Glomerular visceral epithelial cell (primary cell): ENCODE measurements at regions not wholly inside any gene's neighbourhood (a gene's known extent, or its start where the extent isn't known, plus 50 kb on each side); places are given as distances from the start of the nearest gene placed in this dataset.

Experiments used
- DNase-seq: peaks from one replicate; pipeline ENCODE4 v3.0.0-alpha.2; 2016; ENCODE audit errors: extremely low spot score

DNA sequence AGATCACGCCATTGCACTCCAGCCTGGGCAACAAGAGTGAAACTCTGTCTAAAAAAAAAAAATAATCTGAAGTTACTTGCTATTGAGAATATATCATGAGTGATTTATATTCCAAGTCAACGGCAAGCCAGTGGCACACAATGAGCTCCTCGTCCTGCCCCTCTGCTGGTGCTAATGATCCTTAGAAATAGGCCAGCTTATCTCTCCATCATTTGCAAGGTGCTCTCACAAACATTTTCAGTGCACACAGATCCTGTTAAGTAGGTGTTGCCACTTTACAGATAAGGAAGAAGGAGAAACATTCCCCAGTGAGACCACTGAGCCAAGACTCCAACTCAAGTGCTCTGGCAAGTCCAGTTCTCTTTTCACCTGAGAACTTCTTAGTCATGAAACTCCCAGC is 91.3 kb upstream of the GPR45 start:
- no peak for DNase-seq

DNA sequence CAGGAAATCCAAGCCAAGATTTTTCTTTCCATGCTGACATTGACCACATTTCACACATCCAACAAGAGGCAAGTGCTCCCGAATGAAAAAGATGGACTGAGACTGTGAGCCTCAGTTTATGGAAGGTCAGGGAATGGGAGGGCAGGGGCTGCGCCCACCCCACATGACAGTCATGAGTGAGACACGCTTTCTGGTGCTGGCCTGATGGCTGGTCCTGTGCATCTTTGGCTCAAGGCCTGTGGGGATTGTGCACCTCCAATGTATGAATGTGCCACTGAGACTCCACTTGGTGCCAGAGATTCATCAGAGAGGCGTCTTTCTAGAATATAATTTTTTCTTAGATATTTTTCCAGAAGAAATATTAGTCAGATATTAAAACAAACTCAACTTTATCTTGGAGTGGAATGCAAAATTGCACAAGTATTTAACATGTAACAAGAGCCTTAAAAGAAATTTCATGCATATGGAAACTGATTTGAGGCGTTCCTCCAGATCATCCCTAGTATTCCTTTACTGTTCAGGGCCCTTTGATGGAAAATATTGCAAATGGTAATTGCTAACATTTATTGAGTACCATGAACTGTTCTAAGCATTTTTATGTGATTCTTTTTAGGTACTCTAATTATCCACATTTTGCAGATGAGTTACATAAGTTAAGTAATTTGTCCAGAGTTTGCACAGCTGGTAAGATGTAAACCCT is 87.3 kb upstream of the GPR45 start:
- no peak for DNase-seq

DNA sequence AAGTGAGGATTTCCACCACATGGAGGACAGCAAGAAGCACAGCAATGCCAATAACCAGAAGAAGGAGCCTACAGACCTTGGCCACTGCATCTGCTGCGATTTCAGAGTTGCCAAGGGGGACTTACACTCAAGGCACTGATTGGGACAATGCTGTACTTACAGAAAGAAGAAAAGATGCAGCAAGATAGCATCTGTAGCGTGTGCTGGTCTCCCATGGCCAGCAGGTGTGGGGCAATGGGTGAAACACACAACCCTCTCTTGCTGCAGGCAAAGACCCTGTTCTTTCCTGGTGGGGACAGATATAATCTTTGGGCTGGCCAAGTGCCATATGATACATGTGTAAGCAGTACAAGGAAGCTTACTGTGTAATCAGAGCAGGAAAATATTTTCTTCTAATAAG is 85.4 kb upstream of the GPR45 start:
- no peak for DNase-seq

DNA sequence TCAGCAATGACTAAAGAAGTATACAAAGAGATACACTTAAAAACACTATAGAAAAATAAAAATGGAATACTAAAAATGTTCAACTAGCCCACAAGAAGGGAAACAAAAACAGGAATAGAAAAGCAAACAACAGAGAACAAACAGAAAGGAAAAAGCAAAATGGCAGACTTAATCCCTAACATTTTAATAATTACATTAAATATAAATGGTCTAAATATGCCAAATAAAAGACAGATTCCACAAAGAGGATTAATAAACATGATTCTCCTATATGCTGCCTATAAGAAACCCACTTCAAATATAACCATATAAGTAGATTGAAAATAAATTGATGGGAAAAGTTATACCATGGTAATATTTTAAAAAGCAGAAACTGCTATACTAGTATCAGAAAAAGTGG is 83.5 kb upstream of the GPR45 start:
- DNase-seq = no peak

DNA sequence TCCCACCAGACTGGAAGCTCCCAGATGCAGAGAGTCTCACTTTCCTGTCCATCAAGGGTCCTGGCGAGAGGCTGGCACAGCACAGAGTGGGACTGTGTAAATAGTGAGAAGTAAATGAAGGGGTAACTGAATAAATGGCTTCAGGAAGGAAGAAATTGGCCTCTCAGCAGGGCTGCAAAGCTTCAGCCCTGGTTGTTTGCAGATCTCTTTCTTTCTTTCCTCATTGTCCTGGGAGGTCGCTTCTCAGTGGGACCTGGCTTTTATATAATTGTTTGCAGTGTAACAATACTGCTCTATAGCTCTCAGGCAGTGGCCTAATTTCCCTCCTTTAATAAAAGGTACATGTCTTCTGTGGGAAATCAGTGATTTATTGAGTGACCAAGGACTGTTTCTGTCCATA is 74.9 kb upstream of the GPR45 start:
- no peak for DNase-seq

DNA sequence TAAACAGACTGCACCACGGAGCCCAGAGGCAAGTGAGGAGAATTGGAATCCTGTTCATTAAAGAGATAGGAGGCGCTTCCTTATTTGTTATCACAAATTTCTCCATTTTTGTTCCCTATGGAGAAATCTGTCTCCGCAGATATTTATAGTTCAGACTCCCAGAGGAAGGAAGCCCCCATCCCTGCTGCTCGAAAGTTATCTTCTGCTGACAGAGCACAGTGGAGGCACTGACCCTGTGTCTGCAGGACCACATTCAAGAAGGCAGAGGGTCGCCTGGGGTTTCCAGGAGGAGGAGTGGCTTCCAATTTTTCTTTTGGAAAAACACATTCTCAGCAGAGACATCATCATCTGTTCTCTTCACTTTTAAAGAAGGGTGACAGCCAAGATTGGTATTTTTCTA is 73.0 kb upstream of the GPR45 start:
- DNase-seq = no peak

DNA sequence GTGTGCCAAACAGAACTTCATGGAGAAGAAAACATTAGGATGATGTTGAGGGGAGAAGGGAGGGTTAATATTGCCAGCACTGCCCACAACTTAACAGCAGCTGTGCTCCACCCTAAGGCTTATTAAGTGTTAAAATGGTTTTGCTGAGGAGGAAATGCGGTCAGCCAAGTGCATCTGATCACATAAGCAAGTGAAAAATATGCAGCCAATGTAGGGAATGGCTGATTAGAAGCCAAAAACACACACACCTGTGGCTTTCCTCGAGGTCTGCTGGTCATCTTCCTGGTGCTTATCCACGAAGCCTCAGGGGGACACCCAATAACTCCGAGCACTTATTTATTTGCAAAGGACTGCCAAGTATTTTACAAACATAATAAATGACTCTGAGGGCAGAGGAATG is 66.3 kb upstream of the GPR45 start:
- peak; percentile 20 for DNase-seq

DNA sequence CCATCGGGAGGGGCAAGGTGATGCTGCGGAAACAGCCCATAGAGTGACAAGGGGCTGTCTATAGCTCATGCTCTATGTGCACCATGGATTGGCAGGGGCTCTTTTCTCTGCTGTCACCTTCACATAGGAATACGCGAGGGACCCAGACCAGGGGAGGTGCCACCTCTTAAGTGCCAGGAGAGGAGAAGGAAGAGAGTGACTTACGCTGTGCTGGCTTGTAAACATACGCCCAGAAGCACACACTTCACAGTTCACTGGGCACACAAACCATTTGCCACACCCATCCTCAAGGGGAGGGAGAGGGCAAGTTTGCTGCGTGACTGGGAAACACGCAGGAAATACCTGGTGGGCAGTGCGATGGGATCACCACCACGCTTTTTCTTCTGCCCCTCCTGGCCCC is 65.1 kb upstream of the GPR45 start:
- DNase-seq = peak; percentile 6

DNA sequence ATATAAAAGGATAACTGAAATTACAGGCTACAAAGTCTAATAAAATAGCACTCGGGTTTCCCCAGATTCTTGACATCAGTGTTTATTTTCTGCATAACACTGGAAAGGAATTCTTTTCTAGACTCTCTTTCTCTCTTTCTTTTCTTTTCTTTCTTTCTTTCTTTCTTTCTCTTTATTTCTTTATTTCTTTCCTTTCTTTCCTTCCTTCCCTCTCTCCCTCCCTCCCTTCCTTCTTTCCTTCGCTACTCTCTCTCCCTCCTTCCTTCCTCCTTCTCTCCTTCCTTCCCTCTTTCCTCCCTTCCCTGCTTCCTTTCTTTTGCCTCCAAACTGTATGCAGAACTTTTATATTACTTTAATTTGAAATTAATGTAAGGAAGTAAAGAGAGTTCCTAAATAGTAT is 64.5 kb upstream of the GPR45 start:
- no peak for DNase-seq

DNA sequence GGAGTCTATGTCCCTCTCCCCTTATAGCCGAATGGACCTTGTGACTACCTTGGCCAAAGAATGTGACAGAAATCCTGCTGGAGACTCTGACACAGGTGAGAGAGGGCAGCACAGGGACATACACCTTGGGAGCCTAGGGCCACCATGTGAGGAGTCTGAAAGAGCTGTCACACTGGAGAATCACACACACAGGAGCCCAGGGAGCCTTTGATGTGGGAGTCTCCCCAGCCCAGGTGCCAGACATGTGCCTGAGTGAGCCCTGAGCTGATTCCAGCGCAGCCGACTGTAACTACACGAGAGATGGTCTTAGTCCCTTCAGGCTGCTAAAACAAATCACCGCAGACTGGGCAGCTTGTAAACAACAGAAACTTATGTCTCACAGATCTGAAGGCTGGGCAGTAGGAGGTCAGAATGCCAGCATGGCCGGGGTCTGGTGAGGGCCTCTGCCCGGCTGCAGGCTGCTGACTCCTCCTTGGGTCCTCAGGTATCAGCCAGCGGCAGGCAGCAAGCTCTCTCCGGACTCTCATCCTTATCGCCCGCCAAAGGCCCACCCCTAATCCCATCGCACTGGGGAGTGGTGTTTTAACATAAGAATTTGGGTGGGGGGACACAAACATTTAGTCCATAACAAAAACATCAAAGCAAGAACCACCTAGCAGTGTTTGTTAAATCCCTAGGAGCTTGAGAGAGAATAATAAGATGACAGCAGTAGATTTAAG is 63.8 kb upstream of the GPR45 start:
- no peak for DNase-seq

DNA sequence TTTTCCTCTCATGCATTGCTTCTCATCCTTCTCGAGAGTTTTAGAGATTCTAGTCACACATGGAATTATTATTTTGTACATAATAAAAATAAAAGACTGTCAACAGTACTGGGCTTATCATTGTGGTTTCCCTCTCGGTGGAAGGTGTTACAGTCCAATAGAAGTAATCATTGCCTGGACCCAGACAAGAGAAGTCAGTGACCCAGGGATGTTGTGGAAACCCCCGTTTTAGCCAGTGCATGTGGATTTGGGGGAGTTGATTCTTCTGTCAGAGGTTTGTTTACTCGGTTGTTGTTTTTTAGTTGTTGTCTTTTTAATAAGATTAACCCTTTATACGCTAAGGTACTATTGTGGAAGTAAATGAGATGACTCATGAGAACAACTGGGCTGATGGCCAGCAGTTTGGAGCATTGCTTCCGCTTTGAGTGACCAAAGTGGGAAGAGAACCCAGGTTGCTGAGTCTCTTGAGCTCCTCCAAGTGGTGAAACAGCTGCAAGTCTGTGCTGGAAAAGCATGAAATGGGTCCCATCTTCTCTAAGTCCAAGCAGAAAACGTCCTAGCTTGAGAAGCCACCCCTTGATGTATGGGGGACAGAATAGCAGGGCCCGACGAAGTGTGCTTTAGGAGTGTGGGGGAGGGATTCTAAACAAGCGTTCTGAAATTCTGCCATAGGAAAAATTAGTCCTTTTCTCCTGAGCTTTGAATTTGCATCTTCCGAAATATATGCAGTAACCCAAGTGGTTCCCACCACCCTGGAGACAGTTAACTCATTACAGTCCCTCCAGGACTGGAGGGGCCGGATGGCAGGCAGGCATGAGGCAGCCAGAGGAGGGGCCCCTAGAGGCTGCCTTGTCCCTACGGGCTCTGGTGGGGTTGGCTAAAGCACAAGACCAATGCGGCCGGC is 61.8 kb upstream of the GPR45 start:
- peak; percentile 77 for DNase-seq

DNA sequence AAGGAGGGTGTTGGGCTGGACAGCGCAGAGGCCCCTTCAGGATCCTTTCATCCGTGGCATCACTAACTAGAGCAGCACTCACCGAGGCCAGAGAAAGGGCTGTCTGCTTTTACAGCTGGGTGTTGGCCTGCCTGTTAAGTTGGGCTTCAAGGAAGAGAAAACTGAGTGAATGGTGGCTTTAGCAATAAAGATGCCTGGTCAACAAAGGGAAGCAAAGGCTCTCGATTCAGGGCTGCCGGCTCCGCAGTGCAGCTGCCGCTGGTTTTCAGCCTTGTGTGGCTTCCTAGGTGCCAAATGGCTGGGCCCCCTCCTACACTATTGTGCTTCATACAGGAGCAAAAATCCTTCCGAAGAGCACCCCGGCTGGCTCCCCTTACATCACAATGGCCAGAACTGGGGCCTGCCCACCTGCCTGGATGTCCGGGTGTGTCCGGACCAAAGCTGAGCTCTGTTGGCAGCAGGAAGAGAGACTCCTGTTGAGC is 61.0 kb upstream of the GPR45 start:
- no peak for DNase-seq

DNA sequence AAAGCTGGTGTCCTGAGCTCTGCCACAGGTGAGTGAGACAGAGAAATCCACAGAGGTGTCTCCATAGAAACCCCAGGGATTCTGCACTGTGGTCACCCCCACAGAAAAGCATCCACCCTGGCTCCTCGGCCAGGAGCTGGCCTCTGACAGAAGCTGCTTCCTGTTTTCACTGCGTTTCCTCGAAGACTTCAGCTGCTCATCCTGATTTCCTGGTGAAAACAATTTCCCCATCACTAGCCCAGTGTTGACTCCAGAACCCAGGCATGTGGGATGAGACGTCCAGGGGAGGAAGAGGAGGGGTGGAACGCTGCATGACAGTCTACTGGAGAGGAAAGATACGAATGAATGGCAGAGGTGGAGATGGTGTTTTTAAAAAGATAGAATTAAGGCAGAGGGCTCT is 60.3 kb upstream of the GPR45 start:
- no peak for DNase-seq

DNA sequence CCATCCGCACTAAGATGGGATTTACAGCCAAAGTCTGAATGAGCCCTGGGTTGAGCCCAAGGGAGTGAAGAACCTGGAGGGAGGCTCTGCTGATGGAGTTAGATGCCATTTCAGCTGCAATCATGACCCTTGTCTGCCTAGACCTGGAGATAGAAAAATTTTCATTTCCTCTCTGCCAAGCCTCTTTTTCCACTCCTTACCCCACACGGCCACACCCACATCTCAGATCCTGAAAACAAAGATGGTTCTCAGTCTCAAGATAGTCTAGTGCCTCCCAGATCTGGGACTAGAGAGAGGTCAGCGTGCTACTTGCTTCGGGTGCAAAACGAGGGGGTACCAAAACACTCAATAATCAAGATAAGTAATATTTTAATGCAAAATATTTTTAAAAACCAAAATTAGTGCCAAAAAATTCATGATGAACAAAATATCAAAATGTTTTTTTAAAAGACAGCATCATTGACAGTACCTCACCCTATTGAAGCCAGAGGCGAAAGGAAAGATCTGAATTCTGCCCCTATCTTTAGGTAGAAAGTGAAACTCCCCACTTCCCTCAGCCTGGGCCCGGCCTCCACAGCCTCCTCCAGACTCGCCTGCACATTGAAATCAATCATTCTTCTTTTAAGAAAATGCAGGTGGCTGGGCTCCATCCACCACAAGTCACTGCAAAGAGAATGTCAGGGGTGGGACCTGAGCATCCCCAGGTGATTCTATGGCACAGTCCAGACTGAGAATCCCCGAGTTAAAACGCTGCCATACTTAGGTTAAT is 57.8 kb upstream of the GPR45 start:
- DNase-seq = no peak

DNA sequence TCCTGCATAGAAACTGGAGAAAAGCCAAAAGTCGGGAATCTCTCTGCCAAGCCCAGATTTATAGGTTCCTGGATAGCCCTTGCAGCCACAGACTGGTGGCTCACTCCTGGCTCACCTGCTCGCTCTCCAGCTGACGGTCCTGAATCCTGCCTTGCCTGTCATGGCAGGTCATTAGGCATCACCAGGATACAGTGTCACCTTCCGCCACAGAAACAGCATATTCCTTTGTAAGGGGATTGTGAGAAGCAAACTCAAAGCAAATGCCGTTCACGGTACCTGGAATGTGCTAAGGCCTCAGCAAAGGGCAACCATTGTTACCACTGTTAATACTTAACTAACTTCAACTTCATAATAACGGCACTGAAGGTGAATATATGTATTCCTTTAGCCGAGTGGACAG is 57.1 kb upstream of the GPR45 start:
- no peak for DNase-seq

DNA sequence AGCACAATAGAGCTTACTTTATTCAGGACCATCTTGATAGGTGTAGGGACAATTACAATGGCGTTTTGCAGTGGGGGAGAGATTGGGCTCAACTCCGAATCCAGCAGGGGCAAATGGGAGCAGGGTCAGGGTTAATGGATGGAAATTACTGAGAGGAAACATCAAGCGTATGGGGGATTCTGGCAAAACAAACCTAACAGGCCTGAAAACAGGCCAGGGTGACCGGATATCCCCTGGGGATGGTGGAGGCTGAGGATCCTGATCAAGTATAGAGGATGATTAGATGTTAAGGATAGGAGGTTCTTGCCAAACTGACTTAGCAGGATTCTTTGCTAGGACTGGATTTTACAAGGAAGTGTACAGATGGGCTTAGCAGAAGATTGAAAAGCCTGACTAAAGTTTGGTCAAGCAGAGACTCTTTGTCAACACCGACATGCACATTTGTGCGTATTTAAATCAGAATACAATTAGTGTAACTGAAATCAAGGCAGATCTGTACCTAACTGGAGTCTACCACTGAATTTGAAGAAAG is 54.5 kb upstream of the GPR45 start:
- DNase-seq = no peak

DNA sequence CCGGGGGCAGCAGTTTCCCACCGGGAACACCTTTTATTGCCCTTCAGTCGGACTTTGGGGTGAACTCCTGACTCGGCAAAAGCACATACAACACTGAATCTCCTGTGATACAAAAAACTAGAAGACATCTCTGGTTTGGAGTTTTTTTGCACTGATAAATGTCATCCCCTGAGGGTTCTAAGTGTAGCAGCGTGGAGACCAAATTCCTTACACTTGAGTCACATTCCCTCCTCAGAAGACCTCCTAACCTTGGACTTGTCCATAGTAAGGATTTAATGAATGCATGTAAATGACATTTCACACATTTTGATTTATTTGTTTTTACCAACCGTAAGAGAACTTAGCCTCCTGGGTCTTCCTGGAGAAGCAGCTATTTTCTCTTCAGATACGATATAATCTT is 54.0 kb upstream of the GPR45 start:
- peak; percentile 30 for DNase-seq

DNA sequence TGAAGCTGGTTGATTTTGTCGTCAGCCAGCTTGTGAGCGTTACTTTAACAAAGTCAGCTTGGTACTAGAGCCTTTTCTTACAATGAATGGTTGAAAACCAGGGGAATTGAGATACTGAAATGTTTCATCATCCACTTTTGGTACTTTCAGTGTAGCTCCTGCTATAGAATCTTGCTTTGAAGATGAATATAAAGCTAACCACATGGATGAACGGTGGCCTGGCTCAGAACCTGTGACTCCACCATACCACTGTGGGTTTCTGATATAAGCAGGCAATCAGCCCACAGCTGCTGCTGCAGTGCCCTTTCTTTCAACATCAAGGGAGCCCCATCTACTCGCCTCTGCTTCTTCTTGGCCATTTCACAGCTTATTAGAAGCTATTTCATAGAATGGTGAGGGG is 53.2 kb upstream of the GPR45 start:
- DNase-seq = no peak
